ENCODE measurements at regions not wholly inside any gene's neighbourhood (a gene's known extent, or its start where the extent isn't known, plus 50 kb on each side); places are given as distances from the start of the nearest gene placed in this dataset.

GRCh38 chr5:53194086-53194485 lies 84.5 kb upstream of the MOCS2 start:
- 62 to 71% (median 68%) methylated on average over 2 of the region's 2 CpGs for WGBS, 4 donors
- ATAC-seq, result no peak
- H3K9me3 ChIP-seq, result peaks cover 0 to 10% (median 2%) of the 10 kb centered on the region in 12 donors
- H3K27me3 ChIP-seq, result peaks cover 0 to 8% (median 0%) of the 10 kb centered on the region in 9 donors
- no peak overlapping the region for H3K4me3 ChIP-seq
- H3K27ac ChIP-seq, result no peak overlapping the region
- intact Hi-C loops (cut with DNase I), result no loop called here
- no peak for DNase-seq
- TF ChIP-seq CTCF (IDR thresholded peaks at IDR 0.05) (no peak), POLR2A (IDR thresholded peaks at IDR 0.05) (no peak)
- H3K4me1 ChIP-seq, result no peaks in the 10 kb centered on the region
- no peaks in the 10 kb centered on the region for H3K36me3 ChIP-seq

- Histone ChIP-seq H3K4me3 (no peak overlapping the region), H3K9me3 (no peaks in the 10 kb centered on the region), H3K36me3 (no peaks in the 10 kb centered on the region), H3K27ac (no peak overlapping the region), H3K4me1 (no peaks in the 10 kb centered on the region), H3K27me3 (no peaks in the 10 kb centered on the region)
- intact Hi-C loops (cut with DNase I), result no loop called here
- DNase-seq, result no peak
- no peak for TF ChIP-seq POLR2A (IDR thresholded peaks at IDR 0.05)
- TF ChIP-seq CTCF (IDR thresholded peaks at IDR 0.05), result no peak
- ATAC-seq, result no peak
Measured at GRCh38 chr5:53199882-53200281, 90.3 kb upstream of the MOCS2 start.

GRCh38 chr5:53200306-53200705 lies 90.7 kb upstream of the MOCS2 start:
- no peak for DNase-seq
- H3K36me3 ChIP-seq, result no peaks in the 10 kb centered on the region
- no peaks in the 10 kb centered on the region for H3K4me1 ChIP-seq
- H3K9me3 ChIP-seq, result no peaks in the 10 kb centered on the region
- H3K4me3 ChIP-seq, result no peak overlapping the region
- intact Hi-C loops (cut with DNase I), result no loop called here
- 69 to 75% (median 72%) methylated on average over 8 of the region's 8 CpGs for WGBS, 4 donors
- no peak for TF ChIP-seq POLR2A (IDR thresholded peaks at IDR 0.05)
- no peak for TF ChIP-seq CTCF (IDR thresholded peaks at IDR 0.05)
- no peaks in the 10 kb centered on the region for H3K27me3 ChIP-seq
- H3K27ac ChIP-seq, result no peak overlapping the region
- ATAC-seq, result peak in 1 of 4 donors; percentile 22

GRCh38 chr5:53201746-53202145 lies 92.2 kb upstream of the MOCS2 start:
- Histone ChIP-seq H3K4me1 (no peaks in the 10 kb centered on the region), H3K36me3 (no peaks in the 10 kb centered on the region), H3K4me3 (no peak overlapping the region), H3K27ac (no peak overlapping the region), H3K9me3 (no peaks in the 10 kb centered on the region), H3K27me3 (no peaks in the 10 kb centered on the region)
- DNase-seq, result no peak
- intact Hi-C loops (cut with DNase I), result no loop called here
- no peak for ATAC-seq
- TF ChIP-seq CTCF (IDR thresholded peaks at IDR 0.05), result no peak
- TF ChIP-seq POLR2A (IDR thresholded peaks at IDR 0.05), result no peak
- 92 to 97% (median 95%) methylated on average over 3 of the region's 3 CpGs for WGBS, 4 donors

Measured in heart left ventricle (tissue), 16 donors.